ENCODE measurements at regions not wholly inside any gene's neighbourhood (a gene's known extent, or its start where the extent isn't known, plus 50 kb on each side); places are given as distances from the start of the nearest gene placed in this dataset.

DNA sequence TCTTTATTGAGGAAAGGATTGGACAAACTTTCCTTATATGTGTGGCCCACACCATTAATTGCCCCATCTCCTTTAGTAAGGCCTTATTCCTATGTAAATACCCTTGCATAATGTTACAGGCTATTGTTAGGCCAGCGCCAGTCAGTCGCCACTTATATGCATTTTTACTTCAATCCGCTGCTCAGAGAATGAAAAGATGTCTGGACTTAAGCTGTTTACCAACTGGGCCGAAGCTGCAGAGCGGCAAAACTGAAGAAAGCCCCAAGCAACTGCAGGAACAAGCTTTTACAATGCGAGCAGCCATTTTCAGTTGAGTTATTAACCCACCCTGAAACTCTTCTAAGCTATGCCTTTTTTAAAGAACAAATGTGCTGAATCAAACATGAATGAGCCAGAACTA lies 92.1 kb upstream of the OTX2 start:
- no peak overlapping the region for H3K27ac Mint-ChIP-seq
- no peaks in the 10 kb centered on the region for H3K9me3 Mint-ChIP-seq
- TF ChIP-seq, protein P1, sequence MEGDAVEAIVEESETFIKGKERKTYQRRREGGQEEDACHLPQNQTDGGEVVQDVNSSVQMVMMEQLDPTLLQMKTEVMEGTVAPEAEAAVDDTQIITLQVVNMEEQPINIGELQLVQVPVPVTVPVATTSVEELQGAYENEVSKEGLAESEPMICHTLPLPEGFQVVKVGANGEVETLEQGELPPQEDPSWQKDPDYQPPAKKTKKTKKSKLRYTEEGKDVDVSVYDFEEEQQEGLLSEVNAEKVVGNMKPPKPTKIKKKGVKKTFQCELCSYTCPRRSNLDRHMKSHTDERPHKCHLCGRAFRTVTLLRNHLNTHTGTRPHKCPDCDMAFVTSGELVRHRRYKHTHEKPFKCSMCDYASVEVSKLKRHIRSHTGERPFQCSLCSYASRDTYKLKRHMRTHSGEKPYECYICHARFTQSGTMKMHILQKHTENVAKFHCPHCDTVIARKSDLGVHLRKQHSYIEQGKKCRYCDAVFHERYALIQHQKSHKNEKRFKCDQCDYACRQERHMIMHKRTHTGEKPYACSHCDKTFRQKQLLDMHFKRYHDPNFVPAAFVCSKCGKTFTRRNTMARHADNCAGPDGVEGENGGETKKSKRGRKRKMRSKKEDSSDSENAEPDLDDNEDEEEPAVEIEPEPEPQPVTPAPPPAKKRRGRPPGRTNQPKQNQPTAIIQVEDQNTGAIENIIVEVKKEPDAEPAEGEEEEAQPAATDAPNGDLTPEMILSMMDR (IDR thresholded peaks at IDR 0.05), result no peak
- ATAC-seq (no peak), DNase-seq (no peak)
- no peaks in the 10 kb centered on the region for H3K4me1 Mint-ChIP-seq (ENCODE audit: low read depth)
- H3K27me3 Mint-ChIP-seq, result peaks cover 17% of the 10 kb centered on the region
- H3K36me3 Mint-ChIP-seq (ENCODE audit: low read depth), result no peaks in the 10 kb centered on the region
- CTCF ChIA-PET, result no interaction called here
- POLR2A ChIA-PET, result interaction anchor here (1.0 kb wide), 1 partner anchor 17 kb away, joined by 3 read pairs; no protein-coding TSS in a partner anchor
- intact Hi-C loops (cut with micrococcal nuclease), result no loop called here
- H3K4me3 Mint-ChIP-seq, result no peak overlapping the region

DNA sequence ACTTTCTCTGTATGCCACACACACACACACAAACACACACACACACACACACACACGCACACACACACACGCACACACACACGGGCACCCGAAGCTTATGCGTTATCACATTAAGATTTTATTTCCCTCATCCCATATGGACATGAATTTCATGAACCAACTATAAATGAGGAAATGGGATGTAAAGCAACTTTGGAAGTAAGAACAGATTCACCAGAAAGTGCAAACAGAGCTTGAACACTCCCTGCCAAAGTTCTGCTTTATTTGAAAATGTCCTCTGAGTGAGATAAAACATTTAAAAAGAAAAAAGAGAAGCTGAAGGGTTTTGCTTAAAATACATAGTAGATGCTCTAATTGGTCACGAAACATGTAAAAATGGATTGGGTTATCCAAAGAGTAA lies 90.4 kb upstream of the OTX2 start:
- Mint-ChIP-seq H3K4me3 (no peak overlapping the region), H3K27ac (no peak overlapping the region), H3K36me3 (ENCODE audit: low read depth) (no peaks in the 10 kb centered on the region), H3K9me3 (no peaks in the 10 kb centered on the region), H3K27me3 (peaks cover 19% of the 10 kb centered on the region), H3K4me1 (ENCODE audit: low read depth) (no peaks in the 10 kb centered on the region)
- no peak for DNase-seq
- ATAC-seq, result no peak
- ChIA-PET CTCF (no interaction called here), POLR2A (no interaction called here)
- TF ChIP-seq, protein P1 (IDR thresholded peaks at IDR 0.05), result no peak
- intact Hi-C loops (cut with micrococcal nuclease), result no loop called here

DNA sequence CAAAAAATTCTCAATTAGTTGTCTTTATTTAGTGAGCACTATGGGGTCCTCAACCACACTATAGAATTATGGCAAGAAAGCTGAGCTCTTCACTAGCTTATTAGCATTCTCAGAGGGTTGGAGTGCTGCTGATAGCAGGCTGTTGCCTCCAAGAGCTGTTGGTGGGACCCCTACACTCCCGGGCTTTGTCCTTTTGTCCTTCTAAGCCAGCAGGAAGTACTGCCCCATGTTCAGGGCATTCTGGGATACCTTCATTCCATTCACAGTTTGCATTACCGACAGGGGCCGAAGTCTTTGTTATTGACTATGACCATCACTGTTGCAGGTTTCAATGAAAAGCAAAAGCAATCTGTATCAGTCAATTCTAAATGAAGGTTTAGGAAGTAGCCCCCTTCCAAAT lies 89.5 kb upstream of the OTX2 start:
- TF ChIP-seq, protein P1 (IDR thresholded peaks at IDR 0.05), result no peak
- H3K4me3 Mint-ChIP-seq, result no peak overlapping the region
- no peak for ATAC-seq
- ChIA-PET CTCF (interaction anchor here (1.2 kb wide), 1 partner anchor 11 kb away, joined by 3 read pairs; no protein-coding TSS in a partner anchor), POLR2A (no interaction called here)
- H3K27ac Mint-ChIP-seq, result no peak overlapping the region
- H3K36me3 Mint-ChIP-seq (ENCODE audit: low read depth), result no peaks in the 10 kb centered on the region
- no peaks in the 10 kb centered on the region for H3K4me1 Mint-ChIP-seq (ENCODE audit: low read depth)
- intact Hi-C loops (cut with micrococcal nuclease), result no loop called here
- no peaks in the 10 kb centered on the region for H3K9me3 Mint-ChIP-seq
- H3K27me3 Mint-ChIP-seq, result peaks cover 19% of the 10 kb centered on the region
- no peak for DNase-seq

DNA sequence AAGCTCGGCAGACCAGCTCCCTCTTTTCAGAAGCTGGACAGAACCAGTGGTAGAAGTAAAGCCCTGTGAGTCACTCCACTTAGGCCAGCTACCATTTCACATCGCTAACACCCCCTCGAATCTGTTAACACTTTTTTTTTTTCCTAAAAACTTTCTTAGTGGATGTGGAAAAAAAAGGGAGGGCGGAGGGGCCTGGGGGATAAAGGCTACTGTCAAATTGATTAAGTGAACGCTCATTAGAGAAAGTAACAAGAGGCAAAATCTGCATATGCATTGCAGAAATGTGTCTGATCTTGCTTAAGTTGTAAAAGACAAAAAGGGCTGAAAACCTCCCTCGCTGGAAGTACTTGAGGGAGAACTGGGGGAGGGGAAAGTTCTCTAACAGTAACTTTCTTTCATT lies 86.6 kb upstream of the OTX2 start:
- TF ChIP-seq, protein P1 (IDR thresholded peaks at IDR 0.05), result no peak
- DNase-seq, result no peak
- no peak for ATAC-seq
- Mint-ChIP-seq H3K4me1 (ENCODE audit: low read depth) (no peaks in the 10 kb centered on the region), H3K27ac (no peak overlapping the region), H3K36me3 (ENCODE audit: low read depth) (no peaks in the 10 kb centered on the region), H3K9me3 (no peaks in the 10 kb centered on the region), H3K4me3 (no peak overlapping the region), H3K27me3 (peaks cover 20% of the 10 kb centered on the region)
- CTCF ChIA-PET, result no interaction called here
- POLR2A ChIA-PET, result no interaction called here
- intact Hi-C loops (cut with micrococcal nuclease), result no loop called here

DNA sequence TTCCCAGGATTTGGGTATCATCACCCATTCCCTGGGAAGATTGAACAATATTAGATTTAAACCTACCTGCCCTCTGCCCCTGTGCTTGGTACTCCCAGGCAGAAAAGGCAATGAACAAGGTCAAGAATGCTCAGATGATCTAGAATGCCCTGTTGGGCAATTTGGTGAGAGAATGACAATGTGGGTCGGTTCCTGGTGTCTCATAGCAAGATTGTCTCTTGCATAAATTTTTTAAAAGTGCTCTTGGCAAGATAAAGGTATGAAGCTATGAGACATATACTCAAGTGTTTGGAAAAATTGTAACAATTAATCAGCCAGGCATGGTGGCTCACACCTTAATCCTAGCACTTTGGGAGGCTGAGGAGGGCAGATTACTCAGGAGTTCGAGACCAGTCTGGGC lies 86.0 kb upstream of the OTX2 start:
- ATAC-seq, result no peak
- ChIA-PET POLR2A (interaction anchor here (0.6 kb wide), 1 partner anchor 167 kb away, joined by 3 read pairs; no protein-coding TSS in a partner anchor), CTCF (no interaction called here)
- no peaks in the 10 kb centered on the region for H3K9me3 Mint-ChIP-seq
- H3K36me3 Mint-ChIP-seq (ENCODE audit: low read depth), result no peaks in the 10 kb centered on the region
- H3K4me1 Mint-ChIP-seq (ENCODE audit: low read depth), result no peaks in the 10 kb centered on the region
- intact Hi-C loops (cut with micrococcal nuclease), result no loop called here
- TF ChIP-seq, protein P1 (IDR thresholded peaks at IDR 0.05), result no peak
- no peak overlapping the region for H3K27ac Mint-ChIP-seq
- DNase-seq, result no peak
- H3K4me3 Mint-ChIP-seq, result no peak overlapping the region
- peaks cover 23% of the 10 kb centered on the region for H3K27me3 Mint-ChIP-seq

Data from activated CD8-positive, alpha-beta T cell treated with anti-CD3 and anti-CD28 coated beads for 36 hours (primary cell).